ENCODE measurements at regions not wholly inside any gene's neighbourhood (a gene's known extent, or its start where the extent isn't known, plus 50 kb on each side); places are given as distances from the start of the nearest gene placed in this dataset.

DNA sequence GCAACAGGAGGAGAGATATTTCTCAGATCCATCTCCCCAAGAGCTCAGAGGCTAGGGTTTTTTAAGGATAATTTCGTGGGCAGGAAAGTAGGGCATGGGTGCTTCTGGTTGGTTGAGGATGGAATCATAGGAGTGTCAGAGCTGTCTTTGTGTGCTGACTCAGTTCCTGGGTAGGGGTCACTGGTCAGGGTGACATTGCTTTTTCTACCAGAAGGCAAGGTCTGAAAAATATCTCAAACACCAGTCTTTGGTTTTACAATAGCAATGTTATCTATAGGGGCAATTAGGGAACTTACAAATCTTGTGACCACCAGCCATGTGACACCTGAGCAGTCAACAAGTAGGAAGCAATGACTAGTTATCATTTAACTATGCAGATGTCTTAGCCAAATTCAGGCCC, 82.9 kb upstream of the DYNLRB2 start:
- ChIA-PET CTCF (no interaction called here), POLR2A (ENCODE audit: unreplicated experiment) (no interaction called here)
- TF ChIP-seq EZH2phosphoT487 (IDR thresholded peaks at IDR 0.05; ENCODE audit: borderline replicate concordance, low read length), result no peak
- TF ChIP-seq, protein P1, sequence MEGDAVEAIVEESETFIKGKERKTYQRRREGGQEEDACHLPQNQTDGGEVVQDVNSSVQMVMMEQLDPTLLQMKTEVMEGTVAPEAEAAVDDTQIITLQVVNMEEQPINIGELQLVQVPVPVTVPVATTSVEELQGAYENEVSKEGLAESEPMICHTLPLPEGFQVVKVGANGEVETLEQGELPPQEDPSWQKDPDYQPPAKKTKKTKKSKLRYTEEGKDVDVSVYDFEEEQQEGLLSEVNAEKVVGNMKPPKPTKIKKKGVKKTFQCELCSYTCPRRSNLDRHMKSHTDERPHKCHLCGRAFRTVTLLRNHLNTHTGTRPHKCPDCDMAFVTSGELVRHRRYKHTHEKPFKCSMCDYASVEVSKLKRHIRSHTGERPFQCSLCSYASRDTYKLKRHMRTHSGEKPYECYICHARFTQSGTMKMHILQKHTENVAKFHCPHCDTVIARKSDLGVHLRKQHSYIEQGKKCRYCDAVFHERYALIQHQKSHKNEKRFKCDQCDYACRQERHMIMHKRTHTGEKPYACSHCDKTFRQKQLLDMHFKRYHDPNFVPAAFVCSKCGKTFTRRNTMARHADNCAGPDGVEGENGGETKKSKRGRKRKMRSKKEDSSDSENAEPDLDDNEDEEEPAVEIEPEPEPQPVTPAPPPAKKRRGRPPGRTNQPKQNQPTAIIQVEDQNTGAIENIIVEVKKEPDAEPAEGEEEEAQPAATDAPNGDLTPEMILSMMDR (conservative IDR thresholded peaks at IDR 0.05; ENCODE audit: low read depth, low read length), result no peak
- TF ChIP-seq EZH2 (IDR thresholded peaks at IDR 0.05; ENCODE audit: low read length, unreplicated experiment), result no peak
- no peaks in the 10 kb centered on the region for H3K9me3 ChIP-seq (ENCODE audit: low read length)
- no peak overlapping the region for H3K27ac ChIP-seq (ENCODE audit: low read length)
- peaks cover 28% of the 10 kb centered on the region for H3K27me3 ChIP-seq (ENCODE audit: low read length)
- no peak for ATAC-seq
- H3F3A ChIP-seq (ENCODE audit: low read length, unreplicated experiment), result no peaks in the 10 kb centered on the region
- H3K79me2 ChIP-seq (ENCODE audit: low read length), result no peaks in the 10 kb centered on the region
- no peaks in the 10 kb centered on the region for H3K9me2 ChIP-seq (replicated peaks; ENCODE audit: low read length)
- H3K4me3 ChIP-seq (ENCODE audit: low read length), result no peak overlapping the region
- no peak for DNase-seq
- H3K4me1 ChIP-seq (ENCODE audit: insufficient read depth, low read length), result no peaks in the 10 kb centered on the region
- intact Hi-C loops (cut with micrococcal nuclease), result no loop called here
- BruUV-seq (replicated peaks), result no TSS peak
- H4K20me1 ChIP-seq (ENCODE audit: low read length), result no peaks in the 10 kb centered on the region
- H2AFZ ChIP-seq (ENCODE audit: low read length), result no peak overlapping the region
- H3K36me3 ChIP-seq (ENCODE audit: low read depth, low read length), result no peaks in the 10 kb centered on the region
- H3K4me2 ChIP-seq (ENCODE audit: low read length), result no peak overlapping the region
- no peak overlapping the region for H3K9ac ChIP-seq (ENCODE audit: low read length)

DNA sequence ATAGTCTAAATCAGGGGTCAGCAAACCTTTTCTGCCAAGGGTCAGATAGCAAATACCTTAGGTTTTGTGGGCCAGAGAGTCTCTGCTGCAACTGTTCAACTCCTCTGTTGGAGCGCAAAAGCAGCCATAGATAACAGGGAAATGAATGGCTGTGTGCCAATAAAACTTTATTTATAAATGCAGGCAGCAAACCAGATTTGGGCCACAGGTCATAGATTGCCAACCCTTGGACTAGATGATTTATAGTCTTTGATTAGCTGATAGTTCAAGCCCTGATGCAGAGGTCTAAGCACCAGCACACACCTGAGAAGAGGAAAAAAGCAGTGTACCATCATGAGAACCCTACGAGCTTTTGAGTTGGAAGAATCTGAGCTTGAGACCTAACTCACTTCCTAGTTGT, 86.0 kb upstream of the DYNLRB2 start:
- Histone ChIP-seq H3F3A (ENCODE audit: low read length, unreplicated experiment) (no peaks in the 10 kb centered on the region), H3K4me2 (ENCODE audit: low read length) (no peak overlapping the region), H3K4me1 (ENCODE audit: insufficient read depth, low read length) (no peaks in the 10 kb centered on the region), H3K4me3 (ENCODE audit: low read length) (no peak overlapping the region), H2AFZ (ENCODE audit: low read length) (no peak overlapping the region), H3K27ac (ENCODE audit: low read length) (no peak overlapping the region), H3K9me3 (ENCODE audit: low read length) (no peaks in the 10 kb centered on the region), H3K9ac (ENCODE audit: low read length) (no peak overlapping the region), H3K36me3 (ENCODE audit: low read depth, low read length) (no peaks in the 10 kb centered on the region), H3K27me3 (ENCODE audit: low read length) (peaks cover 5% of the 10 kb centered on the region; the same call in 1 of the 2 replicates), H4K20me1 (ENCODE audit: low read length) (no peaks in the 10 kb centered on the region), H3K9me2 (replicated peaks; ENCODE audit: low read length) (no peaks in the 10 kb centered on the region), H3K79me2 (ENCODE audit: low read length) (no peaks in the 10 kb centered on the region)
- no peak for ATAC-seq
- no TSS peak for BruUV-seq (replicated peaks)
- TF ChIP-seq EZH2phosphoT487 (IDR thresholded peaks at IDR 0.05; ENCODE audit: borderline replicate concordance, low read length), result no peak
- TF ChIP-seq, protein P1 (conservative IDR thresholded peaks at IDR 0.05; ENCODE audit: low read depth, low read length), result no peak
- TF ChIP-seq EZH2 (IDR thresholded peaks at IDR 0.05; ENCODE audit: low read length, unreplicated experiment), result no peak
- intact Hi-C loops (cut with micrococcal nuclease), result no loop called here
- ChIA-PET CTCF (no interaction called here), POLR2A (ENCODE audit: unreplicated experiment) (no interaction called here)
- DNase-seq, result no peak

DNA sequence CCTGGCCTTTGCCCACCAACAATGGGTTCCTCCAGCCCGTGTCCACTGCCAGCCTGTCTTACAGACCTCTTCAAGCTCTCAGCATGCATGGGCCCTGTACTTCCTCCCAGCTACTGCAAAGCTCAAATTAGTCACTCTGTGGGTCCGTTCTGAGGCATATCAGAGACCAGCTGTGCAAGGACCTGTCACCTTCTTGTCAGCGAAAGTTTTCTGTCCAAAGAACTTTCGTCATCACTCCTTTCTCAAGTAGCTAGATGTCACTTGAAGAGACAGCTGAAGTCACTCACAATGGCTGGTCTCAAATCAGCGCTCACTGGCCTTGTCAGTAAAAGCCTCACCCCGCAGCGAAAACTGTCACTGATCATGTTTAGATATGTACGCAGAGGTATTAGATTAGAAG, 91.4 kb upstream of the DYNLRB2 start:
- H2AFZ ChIP-seq (ENCODE audit: low read length), result no peak overlapping the region
- CTCF ChIA-PET, result no interaction called here
- intact Hi-C loops (cut with micrococcal nuclease), result no loop called here
- BruUV-seq (replicated peaks), result no TSS peak
- H3K4me3 ChIP-seq (ENCODE audit: low read length), result no peak overlapping the region
- no peaks in the 10 kb centered on the region for H3K9me3 ChIP-seq (ENCODE audit: low read length)
- ATAC-seq (no peak), DNase-seq (no peak)
- no peaks in the 10 kb centered on the region for H3K79me2 ChIP-seq (ENCODE audit: low read length)
- no peaks in the 10 kb centered on the region for H3F3A ChIP-seq (ENCODE audit: low read length, unreplicated experiment)
- H3K9ac ChIP-seq (ENCODE audit: low read length), result no peak overlapping the region
- H3K36me3 ChIP-seq (ENCODE audit: low read depth, low read length), result no peaks in the 10 kb centered on the region
- 0 out of 2 replicates have a peak, but pooled peaks cover 6% of the 10 kb centered on the region for H3K27me3 ChIP-seq (ENCODE audit: low read length)
- no peak overlapping the region for H3K4me2 ChIP-seq (ENCODE audit: low read length)
- no peaks in the 10 kb centered on the region for H3K9me2 ChIP-seq (replicated peaks; ENCODE audit: low read length)
- H3K27ac ChIP-seq (ENCODE audit: low read length), result no peak overlapping the region
- TF ChIP-seq, protein P1 (conservative IDR thresholded peaks at IDR 0.05; ENCODE audit: low read depth, low read length), result no peak
- no peak for TF ChIP-seq EZH2phosphoT487 (IDR thresholded peaks at IDR 0.05; ENCODE audit: borderline replicate concordance, low read length)
- no peak for TF ChIP-seq EZH2 (IDR thresholded peaks at IDR 0.05; ENCODE audit: low read length, unreplicated experiment)
- H3K4me1 ChIP-seq (ENCODE audit: insufficient read depth, low read length), result no peaks in the 10 kb centered on the region
- H4K20me1 ChIP-seq (ENCODE audit: low read length), result no peaks in the 10 kb centered on the region
- POLR2A ChIA-PET (ENCODE audit: unreplicated experiment), result no interaction called here

Data from PC-3 (cell line).